ENCODE measurements at regions not wholly inside any gene's neighbourhood (a gene's known extent, or its start where the extent isn't known, plus 50 kb on each side); places are given as distances from the start of the nearest gene placed in this dataset.

DNA sequence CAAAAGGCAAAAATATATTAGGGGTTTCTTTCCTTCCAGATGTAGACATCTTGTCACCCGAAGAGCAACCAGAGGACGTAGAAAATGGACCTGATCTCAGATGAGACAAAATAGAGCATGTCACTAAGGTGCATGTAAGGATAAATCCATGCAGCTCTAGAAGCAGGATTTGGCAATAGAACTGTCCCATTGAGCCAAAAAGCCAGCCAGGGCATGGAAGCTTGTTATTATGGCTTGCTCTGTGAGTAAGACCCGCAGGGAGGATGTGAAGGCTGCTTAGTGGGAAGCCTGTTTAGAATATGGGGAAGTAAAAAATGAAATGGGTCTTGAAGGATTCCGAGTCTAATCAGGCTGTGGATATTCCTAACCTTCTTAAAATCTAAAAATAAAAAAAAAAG lies 165.6 kb upstream of the MPDZ start:
- TF ChIP-seq POLR2A (IDR thresholded peaks at IDR 0.05) = no peak
- TF ChIP-seq CTCF (IDR thresholded peaks at IDR 0.05) = no peak

Measured in uterus (tissue), 2 donors.